ENCODE measurements at regions not wholly inside any gene's neighbourhood (a gene's known extent, or its start where the extent isn't known, plus 50 kb on each side); places are given as distances from the start of the nearest gene placed in this dataset.
"Not testable (repeated sequence)": the region's sequence is repeated elsewhere in the genome, so short reads cannot be mapped to it uniquely, and the experiment has no call there.

GRCh38 chr11:21658654-21659193, 534.2 kb upstream of the ANO5 start:
- ATAC-seq (ENCODE audit: low FRiP score) = no peak
- no peak for DNase-seq (ENCODE audit: low spot score)
- no peak for TF ChIP-seq CTCF (IDR thresholded peaks at IDR 0.05)

GRCh38 chr11:21659377-21659776, 533.5 kb upstream of the ANO5 start:
- ATAC-seq (ENCODE audit: low FRiP score); DNase-seq (ENCODE audit: low spot score): not testable (repeated sequence)

DNA sequence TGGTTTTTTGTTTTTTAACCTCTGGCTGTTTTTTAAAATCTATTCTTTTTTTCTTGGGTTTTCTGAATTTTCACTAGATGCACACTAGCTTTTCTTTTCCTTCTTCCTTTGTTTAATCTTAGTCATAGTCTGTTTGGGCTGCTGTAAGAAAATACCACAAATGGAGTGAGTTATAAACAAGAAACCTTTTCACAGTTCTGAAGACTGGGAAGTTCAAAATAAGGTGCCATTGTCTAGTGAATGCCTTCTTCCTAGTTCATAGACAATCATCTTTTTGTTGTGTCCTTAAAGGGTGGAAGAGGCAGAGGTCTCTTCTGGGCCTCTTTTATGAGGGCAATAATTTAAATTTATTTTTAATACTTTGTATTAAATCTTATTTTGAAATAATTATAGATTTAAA, 532.9 kb upstream of the ANO5 start:
- DNase-seq (ENCODE audit: low spot score) (no peak), ATAC-seq (ENCODE audit: low FRiP score) (no peak)
- TF ChIP-seq CTCF (IDR thresholded peaks at IDR 0.05) = no peak

GRCh38 chr11:21675049-21675616, 517.8 kb upstream of the ANO5 start:
- DNase-seq (ENCODE audit: low spot score) = no peak
- TF ChIP-seq CTCF (IDR thresholded peaks at IDR 0.05) = no peak
- ATAC-seq (ENCODE audit: low FRiP score) = no peak

GRCh38 chr11:21687643-21688042, 505.2 kb upstream of the ANO5 start:
- DNase-seq (ENCODE audit: low spot score) (no peak), ATAC-seq (ENCODE audit: low FRiP score) (no peak)
- TF ChIP-seq CTCF (IDR thresholded peaks at IDR 0.05) = no peak

DNA sequence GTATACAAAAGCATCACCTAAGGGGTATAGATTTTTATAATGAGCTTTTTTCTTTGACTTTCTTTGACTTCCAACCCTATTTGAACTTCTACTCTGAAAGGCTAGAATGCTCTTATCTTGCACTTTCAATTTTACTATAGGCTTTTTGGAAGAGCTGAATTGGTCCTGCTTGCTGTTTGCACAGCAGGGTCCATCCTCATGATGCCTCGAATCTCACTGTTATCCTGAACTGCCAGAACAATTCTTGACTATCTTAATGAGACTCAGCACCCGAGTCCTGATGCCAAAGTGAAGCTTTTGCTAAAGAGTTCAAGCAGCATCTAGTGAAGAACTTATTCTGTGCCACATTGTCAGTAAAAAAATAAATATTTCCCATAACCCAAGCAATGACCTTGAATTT, 488.3 kb upstream of the ANO5 start:
- no peak for ATAC-seq (ENCODE audit: low FRiP score)
- no peak for TF ChIP-seq CTCF (IDR thresholded peaks at IDR 0.05)
- no peak for DNase-seq (ENCODE audit: low spot score)

- ATAC-seq (ENCODE audit: low FRiP score) = no peak
- DNase-seq (ENCODE audit: low spot score) = no peak
- TF ChIP-seq CTCF (IDR thresholded peaks at IDR 0.05) = no peak
Measured at GRCh38 chr11:21707116-21707739, 485.7 kb upstream of the ANO5 start.
